Putamen (tissue), 1 donor: ENCODE measurements at regions not wholly inside any gene's neighbourhood (a gene's known extent, or its start where the extent isn't known, plus 50 kb on each side); places are given as distances from the start of the nearest gene placed in this dataset.

Experiments
- DNase-seq: peaks from one replicate; pipeline ENCODE4 v3.0.0-alpha.2; 2016; ENCODE audit warnings: low spot score

DNA sequence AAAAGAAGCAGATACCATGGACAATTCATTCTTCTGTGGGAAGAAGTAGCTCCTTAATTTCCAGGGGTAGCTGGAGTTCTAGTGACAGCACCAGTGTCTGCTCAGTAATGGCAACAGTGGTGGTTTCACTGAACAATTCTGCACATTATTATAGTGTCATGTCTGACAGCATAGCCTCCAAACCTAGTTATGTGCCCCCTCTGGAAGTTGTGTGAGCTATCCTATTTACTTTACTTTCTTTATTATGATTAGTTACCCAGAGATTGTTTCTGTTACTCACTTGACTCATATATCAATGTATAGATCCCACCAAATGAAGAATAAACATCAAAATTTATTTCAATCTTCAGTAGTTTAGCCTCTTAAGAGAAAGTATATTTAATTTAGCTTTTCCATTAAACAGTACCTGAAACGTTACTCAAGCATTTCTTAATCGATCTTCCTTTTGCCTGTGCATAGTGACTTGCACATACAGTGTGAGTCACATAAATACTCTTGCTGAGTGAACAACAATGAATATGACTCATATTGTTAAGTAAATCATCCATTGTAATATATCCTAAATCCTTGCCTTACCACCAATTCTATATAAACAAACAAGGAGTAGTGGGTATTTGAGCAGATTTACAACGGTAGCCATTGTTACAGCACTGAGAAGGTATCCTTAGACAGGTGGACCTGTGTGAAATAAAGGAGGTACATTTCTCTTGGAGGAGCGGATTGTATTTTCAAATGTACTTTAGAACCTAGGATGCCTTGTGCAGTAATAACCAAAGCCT lies 534.7 kb downstream of the ANKRD50 start:
- DNase-seq: no peak

- no peak for DNase-seq
These were observed 534.0 kb downstream of the ANKRD50 start for GRCh38 chr4:124178449-124179021.

GRCh38 chr4:124179506-124180186 lies 532.9 kb downstream of the ANKRD50 start:
- no peak for DNase-seq

- DNase-seq: no peak
These were observed 531.5 kb downstream of the ANKRD50 start for GRCh38 chr4:124181039-124181438.

DNA sequence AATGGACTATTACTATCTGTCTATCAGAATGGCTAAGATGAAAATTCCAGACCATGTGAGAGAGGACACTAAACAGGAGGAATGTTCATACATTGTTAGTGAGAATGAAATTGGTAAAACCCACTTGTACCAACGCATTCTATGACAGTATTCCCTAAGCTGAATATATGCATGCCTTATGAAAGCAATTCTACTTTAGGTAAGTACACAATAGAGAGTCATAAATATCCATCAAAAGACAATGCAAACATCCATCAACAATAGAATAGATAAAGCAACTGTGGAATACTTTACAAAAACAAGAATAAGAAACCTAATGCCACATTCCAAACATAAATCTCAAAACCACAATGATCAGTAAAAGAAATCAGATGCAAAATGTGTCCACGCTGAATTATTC lies 529.3 kb downstream of the ANKRD50 start:
- no peak for DNase-seq

DNA sequence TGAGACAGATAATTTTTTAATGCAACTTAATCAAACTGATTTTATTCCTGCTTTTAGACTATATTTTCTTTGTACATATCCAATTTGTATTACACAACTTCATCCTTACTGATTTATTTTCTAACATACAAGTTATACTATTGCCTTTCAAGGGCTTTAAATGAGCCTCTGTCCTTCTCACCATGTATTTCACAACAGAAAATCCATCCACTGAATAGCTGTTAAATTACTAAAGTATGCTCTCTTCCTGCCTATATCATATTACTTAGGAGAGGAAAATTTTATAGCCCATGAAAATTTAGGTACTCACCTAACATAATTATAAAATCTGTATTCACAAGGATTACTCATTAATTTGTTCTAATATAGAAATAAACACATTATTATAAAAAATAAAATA lies 528.6 kb downstream of the ANKRD50 start:
- no peak for DNase-seq

GRCh38 chr4:124184792-124185191 lies 527.7 kb downstream of the ANKRD50 start:
- no peak for DNase-seq

DNA sequence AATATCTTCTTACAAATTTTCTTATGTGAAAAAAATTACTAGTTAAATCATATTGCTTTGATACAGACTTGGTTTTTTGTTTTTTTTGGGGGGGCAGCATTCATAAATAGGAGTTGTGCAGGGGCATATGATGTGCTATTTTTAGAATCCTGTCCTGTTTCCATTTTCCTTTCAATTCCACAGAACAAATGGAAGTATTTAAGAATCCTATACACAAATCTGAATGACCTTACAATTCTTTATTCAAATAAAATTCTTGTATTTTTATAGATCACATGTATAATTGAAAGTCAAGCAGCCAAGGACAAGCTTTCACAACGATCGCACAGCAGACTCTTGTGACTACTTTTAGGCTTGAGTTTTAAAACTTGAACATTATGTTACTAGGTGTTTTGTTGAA lies 523.9 kb downstream of the ANKRD50 start:
- no peak for DNase-seq

DNA sequence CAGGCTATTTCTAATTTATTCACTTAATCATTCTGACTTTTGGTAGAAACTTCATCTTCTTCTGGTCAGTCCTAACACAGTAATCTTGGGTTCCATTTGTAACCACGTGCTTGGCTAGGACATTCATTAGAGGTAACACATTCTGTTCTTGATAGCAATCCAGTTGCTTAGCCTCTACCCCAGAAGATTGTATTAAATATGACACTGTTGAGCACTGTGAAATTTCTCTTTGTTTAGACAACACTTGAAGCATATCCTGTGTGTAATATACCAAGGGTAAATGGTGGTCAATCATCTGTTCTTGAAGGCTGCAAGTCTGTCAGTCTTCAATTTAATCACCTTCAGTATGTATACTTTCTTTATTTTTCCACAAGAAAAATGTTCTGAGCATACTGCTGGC lies 523.0 kb downstream of the ANKRD50 start:
- DNase-seq: no peak

GRCh38 chr4:124191329-124191728 lies 521.2 kb downstream of the ANKRD50 start:
- DNase-seq: no peak

GRCh38 chr4:124192544-124192943 lies 520.0 kb downstream of the ANKRD50 start:
- DNase-seq: no peak

GRCh38 chr4:124199185-124199584 lies 513.3 kb downstream of the ANKRD50 start:
- no peak for DNase-seq

DNA sequence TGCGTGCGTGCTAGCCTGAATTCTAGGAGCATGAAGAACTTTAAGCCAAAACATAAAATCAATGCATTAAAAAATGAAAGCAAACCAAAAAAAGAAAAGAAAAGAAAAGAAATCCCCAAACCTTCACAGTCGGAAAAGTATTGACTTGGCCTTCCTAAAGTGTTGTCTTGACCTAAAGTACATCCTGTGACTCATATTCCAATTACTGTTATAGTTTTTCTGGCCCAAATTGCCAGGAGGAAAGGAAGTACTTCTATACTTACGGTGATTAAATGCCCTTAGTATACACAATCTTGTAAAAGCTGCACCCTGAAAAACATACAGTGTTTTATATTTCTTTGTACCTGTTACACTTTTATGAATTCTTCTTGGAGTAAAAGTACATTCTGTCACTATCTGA lies 512.8 kb downstream of the ANKRD50 start:
- DNase-seq: no peak

DNA sequence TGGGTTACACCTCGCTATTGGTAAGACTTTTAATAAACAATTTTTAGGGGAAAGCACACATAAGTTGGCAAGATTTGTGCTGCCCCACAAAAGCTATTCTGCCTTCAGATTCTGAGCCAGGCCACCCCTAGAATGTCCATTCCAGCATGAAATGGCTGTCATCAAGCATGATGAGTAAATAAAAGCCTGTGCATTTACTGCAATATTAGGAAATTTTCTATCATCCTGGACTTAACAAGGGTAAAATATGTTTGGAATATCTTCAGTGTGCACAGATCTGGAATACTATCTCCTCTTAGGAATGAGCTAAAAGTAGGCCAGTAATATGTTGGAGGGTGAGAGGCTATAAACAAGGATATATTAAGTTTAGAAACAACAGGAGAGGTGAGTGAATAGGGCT lies 510.9 kb downstream of the ANKRD50 start:
- DNase-seq: no peak

DNA sequence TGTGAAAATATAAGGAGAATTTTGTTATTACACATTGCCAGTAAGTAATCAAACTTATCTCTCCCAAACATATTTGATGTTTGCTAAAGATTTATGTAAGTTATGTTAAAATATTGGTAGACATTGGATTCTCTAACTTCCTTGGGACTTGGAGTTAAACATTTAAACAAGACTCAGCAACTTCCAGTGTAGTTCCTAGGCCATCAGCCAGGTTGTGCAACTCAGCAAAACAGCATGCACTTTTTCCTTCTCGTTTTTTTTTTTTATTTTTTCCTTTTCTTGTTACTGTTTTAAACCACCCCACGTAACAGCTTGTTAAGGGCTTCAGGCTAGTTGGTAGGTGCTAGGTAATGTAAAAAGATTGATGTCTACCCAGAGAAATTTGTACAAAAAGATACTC lies 510.4 kb downstream of the ANKRD50 start:
- DNase-seq: no peak

DNA sequence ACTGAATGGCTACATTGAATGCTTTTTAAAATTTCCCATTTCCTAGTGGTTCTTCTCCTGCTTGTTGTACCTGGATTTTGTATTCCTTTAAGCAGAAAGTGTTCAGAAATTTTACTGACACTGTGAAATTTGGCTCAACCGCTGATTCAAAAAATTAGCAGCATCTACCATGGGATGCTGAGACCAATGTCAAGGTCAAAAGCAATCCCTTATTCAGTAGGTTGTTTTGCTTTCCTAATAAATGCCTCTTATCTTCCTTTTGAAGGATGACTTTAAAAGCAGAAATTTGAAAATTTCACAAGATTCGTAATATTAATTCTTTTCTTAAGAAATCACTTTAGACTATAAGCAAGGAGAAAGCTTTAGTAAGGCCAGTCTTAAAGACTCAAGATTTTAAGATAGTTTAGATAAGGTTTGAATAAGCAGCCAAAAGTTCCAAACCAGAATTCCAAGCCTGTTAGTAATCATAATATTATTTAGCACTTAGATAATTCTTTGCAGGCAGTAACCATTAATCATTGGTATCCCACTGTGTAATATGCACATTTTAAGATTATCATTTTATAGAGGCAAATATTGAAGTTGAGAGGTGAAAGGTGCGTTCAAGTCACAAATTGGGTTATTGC lies 508.8 kb downstream of the ANKRD50 start:
- DNase-seq: no peak

GRCh38 chr4:124206779-124207605 lies 505.5 kb downstream of the ANKRD50 start:
- no peak for DNase-seq

- DNase-seq: no peak
These were observed 503.3 kb downstream of the ANKRD50 start for GRCh38 chr4:124209211-124209610.

DNA sequence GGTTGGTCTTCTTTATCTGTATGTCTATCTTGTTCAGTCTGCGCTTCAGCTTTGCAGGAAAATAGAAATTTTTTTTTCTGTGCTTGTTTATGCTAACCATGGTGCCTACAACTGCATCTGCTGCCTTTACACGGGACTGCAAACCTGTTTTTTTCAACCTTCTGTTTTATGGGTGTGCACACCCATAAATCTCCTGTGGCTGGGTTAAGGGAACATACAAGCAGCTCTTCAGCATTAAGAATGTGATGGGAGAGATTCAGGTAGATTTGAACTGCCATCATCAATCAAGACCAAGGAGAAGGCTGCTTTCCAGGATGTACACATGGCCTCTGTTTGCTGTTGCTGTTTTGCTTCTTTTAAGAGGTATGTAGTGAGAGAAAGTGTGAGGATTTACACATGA lies 502.9 kb downstream of the ANKRD50 start:
- DNase-seq: no peak

- no peak for DNase-seq
These were observed 501.8 kb downstream of the ANKRD50 start for GRCh38 chr4:124210746-124211145.

- no peak for DNase-seq
These were observed 499.5 kb downstream of the ANKRD50 start for GRCh38 chr4:124212815-124213630.
